Left ventricle myocardium inferior (tissue), 1 donor: ENCODE measurements at regions not wholly inside any gene's neighbourhood (a gene's known extent, or its start where the extent isn't known, plus 50 kb on each side); places are given as distances from the start of the nearest gene placed in this dataset.

Experiments used
- DNase-seq: peaks from one replicate; pipeline ENCODE4 v3.0.0-alpha.2; 2020
- H3K27ac ChIP-seq: fragments of 200-600 bp; replicated peaks from 2 replicates; pipeline ENCODE4 v1.8.0; 2021
- H3K27me3 ChIP-seq: fragments of 200-600 bp; 2 replicates; pipeline ENCODE4 v1.8.0; 2021; ENCODE audit warnings: low read depth
- H3K36me3 ChIP-seq: fragments of 200-600 bp; 2 replicates; pipeline ENCODE4 v1.8.0; 2021
- H3K4me1 ChIP-seq: fragments of 200-600 bp; 2 replicates; pipeline ENCODE4 v1.8.0; 2021
- H3K4me3 ChIP-seq: fragments of 200-600 bp; 2 replicates; pipeline ENCODE4 v1.8.0; 2021; ENCODE audit warnings: mild to moderate bottlenecking, moderate library complexity
- H3K9me3 ChIP-seq: fragments of 200-600 bp; replicated peaks from 2 replicates; pipeline ENCODE4 v1.8.0; 2021
- CTCF ChIP-seq: fragments of 200-600 bp; IDR thresholded peaks from 2 replicates; pipeline ENCODE4 v1.8.0; 2021; ENCODE audit warnings: antibody characterized with exemption, mild to moderate bottlenecking, borderline replicate concordance
- intact Hi-C: fragments of 100-400 bp; cut with micrococcal nuclease; formaldehyde crosslinking; loops from one replicate; pipeline ENCODE4 v1.11.0; 2022
- donor health status: DM: no; HTN: yes; CAD: no; lungs with severe emphysema.

- Histone ChIP-seq H3K9me3 (peaks cover 6% of the 10 kb centered on the region), H3K4me3 (no peak overlapping the region), H3K4me1 (no peaks in the 10 kb centered on the region), H3K27me3 (no peaks in the 10 kb centered on the region), H3K36me3 (no peaks in the 10 kb centered on the region), H3K27ac (no peak overlapping the region)
- no peak for TF ChIP-seq CTCF
- DNase-seq: no peak
- intact Hi-C loops: no loop called here
Measured at GRCh38 chr9:115373000-115373709, 255.2 kb upstream of the TNC start.

GRCh38 chr9:115373710-115374045 is 255.7 kb upstream of the TNC start:
- TF ChIP-seq CTCF: no peak
- H3K4me3 ChIP-seq: no peak overlapping the region

GRCh38 chr9:115374724-115375268 is 256.8 kb upstream of the TNC start:
- Histone ChIP-seq H3K27ac (no peak overlapping the region), H3K27me3 (no peaks in the 10 kb centered on the region), H3K4me1 (no peaks in the 10 kb centered on the region), H3K9me3 (peaks cover 6% of the 10 kb centered on the region), H3K36me3 (no peaks in the 10 kb centered on the region), H3K4me3 (no peak overlapping the region)
- intact Hi-C loops: no loop called here
- DNase-seq: no peak
- no peak for TF ChIP-seq CTCF

More at GRCh38 chr9:115373710-115374045, 255.7 kb upstream of the TNC start:
- Histone ChIP-seq H3K36me3 (no peaks in the 10 kb centered on the region), H3K27me3 (no peaks in the 10 kb centered on the region), H3K4me1 (no peaks in the 10 kb centered on the region), H3K9me3 (peaks cover 6% of the 10 kb centered on the region), H3K27ac (no peak overlapping the region)
- no peak for DNase-seq
- intact Hi-C loops: no loop called here

GRCh38 chr9:115378241-115378640 is 260.3 kb upstream of the TNC start:
- no peak for DNase-seq
- Histone ChIP-seq H3K27me3 (no peaks in the 10 kb centered on the region), H3K4me1 (no peaks in the 10 kb centered on the region), H3K4me3 (no peak overlapping the region), H3K9me3 (peaks cover 24% of the 10 kb centered on the region), H3K36me3 (no peaks in the 10 kb centered on the region), H3K27ac (no peak overlapping the region)
- intact Hi-C loops: no loop called here
- TF ChIP-seq CTCF: no peak

- TF ChIP-seq CTCF: no peak
Measured at GRCh38 chr9:115378758-115379157, 260.8 kb upstream of the TNC start.

More at GRCh38 chr9:115378758-115379157, 260.8 kb upstream of the TNC start:
- no peak overlapping the region for H3K27ac ChIP-seq
- no peak for DNase-seq
- no peaks in the 10 kb centered on the region for H3K27me3 ChIP-seq
- H3K4me1 ChIP-seq: no peaks in the 10 kb centered on the region
- no peaks in the 10 kb centered on the region for H3K36me3 ChIP-seq
- intact Hi-C loops: no loop called here
- H3K9me3 ChIP-seq: peaks cover 29% of the 10 kb centered on the region
- no peak overlapping the region for H3K4me3 ChIP-seq
